ENCODE measurements at regions not wholly inside any gene's neighbourhood (a gene's known extent, or its start where the extent isn't known, plus 50 kb on each side); places are given as distances from the start of the nearest gene placed in this dataset.

GRCh38 chr3:88758676-88759075, 348.7 kb upstream of the EPHA3 start:
- CTCF ChIA-PET (ENCODE audit: partially characterized antibody) = no interaction called here
- DNase-seq (ENCODE audit: low read depth in 1 of 2, low spot score in 2 of 2) = no peak
- no peak overlapping the region for H3K23ac ChIP-seq (ENCODE audit: insufficient read length)
- 100% methylated on average over 1 of the region's 1 CpG; no CpG with 5 or more reads in 1 of the 2 experiments for WGBS, 2 experiments (ENCODE audit: extremely low coverage in 1 of 2, insufficient coverage in 1 of 2, insufficient read length in 1 of 2, insufficient replicate concordance in 2 of 2, low coverage in 1 of 2, low lambda C conversion rate in 2 of 2, missing lambda C conversion rate in 1 of 2)
- no peaks in the 10 kb centered on the region for H3K4me1 ChIP-seq (replicated peaks in 1 of 4; ENCODE audit: control insufficient read depth in 3 of 4, insufficient read depth in 4 of 4, low read length in 3 of 4)
- no peaks in the 10 kb centered on the region for H4K20me1 ChIP-seq (replicated peaks in 1 of 2; ENCODE audit: control insufficient read depth in 1 of 2, insufficient read depth in 2 of 2, low read length in 2 of 2)
- H3K4me2 ChIP-seq (ENCODE audit: insufficient read depth in 1 of 2, low read depth in 2 of 2, low read length in 2 of 2) = no peak overlapping the region
- H3K18ac ChIP-seq (ENCODE audit: extremely low read depth, low read length) = no peak overlapping the region
- POLR2A ChIA-PET (ENCODE audit: partially characterized antibody) = no interaction called here
- no peak overlapping the region for H4K8ac ChIP-seq (ENCODE audit: extremely low read depth, insufficient read depth, low read length)
- no peak overlapping the region for H3K9ac ChIP-seq (replicated peaks in 1 of 4; ENCODE audit: extremely low read depth in 1 of 4, low read depth in 3 of 4, low read length in 3 of 4)
- no peaks in the 10 kb centered on the region for H3K23me2 ChIP-seq (ENCODE audit: low read depth, low read length)
- no peak overlapping the region for H3K27ac ChIP-seq (ENCODE audit: low read depth, low read length)
- H3K79me1 ChIP-seq (ENCODE audit: low read depth, low read length) = no peaks in the 10 kb centered on the region
- H2BK15ac ChIP-seq (ENCODE audit: low read length) = no peak overlapping the region
- FAIRE-seq = no peak
- no peak overlapping the region for H2AFZ ChIP-seq (ENCODE audit: low read length)
- no peak overlapping the region for H3K4ac ChIP-seq (replicated peaks; ENCODE audit: insufficient read length, low read depth, low read length)
- no peaks in the 10 kb centered on the region for H3K79me2 ChIP-seq (ENCODE audit: control insufficient read depth in 1 of 2, insufficient read depth in 2 of 2, low read length in 2 of 2)
- no peaks in the 10 kb centered on the region for H3K36me3 ChIP-seq (ENCODE audit: control insufficient read depth in 2 of 4, insufficient read depth in 4 of 4, low read length in 3 of 4)
- no peaks in the 10 kb centered on the region for H3K9me3 ChIP-seq (ENCODE audit: insufficient read depth in 2 of 2, low read depth in 1 of 2, low read length in 1 of 2)
- no peak overlapping the region for H2BK120ac ChIP-seq (replicated peaks; ENCODE audit: low read depth, low read length)
- no peak overlapping the region for H3K56ac ChIP-seq (replicated peaks; ENCODE audit: insufficient read length, low read depth, low read length)
- no peak overlapping the region for H3K4me3 ChIP-seq (ENCODE audit: extremely low read depth in 1 of 4, insufficient read depth in 2 of 4, low read depth in 3 of 4, low read length in 4 of 4)
- no peak overlapping the region for H2BK12ac ChIP-seq (ENCODE audit: low read depth, low read length)
- H2BK20ac ChIP-seq (ENCODE audit: low read length) = no peak overlapping the region
- no peak overlapping the region for H3K14ac ChIP-seq (ENCODE audit: insufficient read length)
- H4K5ac ChIP-seq (ENCODE audit: insufficient read length, low read depth, low read length) = no peak overlapping the region
- H4K91ac ChIP-seq (replicated peaks; ENCODE audit: insufficient read length, low read length) = no peak overlapping the region
- no peak overlapping the region for H2BK5ac ChIP-seq (ENCODE audit: low read depth, low read length)
- H3K27me3 ChIP-seq (replicated peaks in 1 of 4; ENCODE audit: control insufficient read depth in 3 of 4, extremely low read depth in 1 of 4, insufficient read depth in 3 of 4, low read length in 3 of 4) = no peaks in the 10 kb centered on the region
- no peak overlapping the region for H2AK5ac ChIP-seq (ENCODE audit: low read depth, low read length)
- TF ChIP-seq BACH1 (IDR thresholded peaks at IDR 0.05; ENCODE audit: low read length) (no peak), TAF7 (optimal IDR thresholded peaks at IDR 0.05; ENCODE audit: borderline replicate concordance, low read depth, low read length) (no peak), GTF2F1 (IDR thresholded peaks at IDR 0.05; ENCODE audit: borderline replicate concordance, low read depth, low read length) (no peak), RAD21 (IDR thresholded peaks at IDR 0.05 in 1 of 2, conservative IDR thresholded peaks at IDR 0.05 in 1 of 2; ENCODE audit: low read depth in 2 of 2, low read length in 2 of 2) (no peak), SP1 (IDR thresholded peaks at IDR 0.05; ENCODE audit: low read depth, low read length) (no peak), SIX5 (IDR thresholded peaks at IDR 0.05; ENCODE audit: low read depth, low read length) (no peak), CEBPB (IDR thresholded peaks at IDR 0.05; ENCODE audit: low read depth, low read length) (no peak), KDM1A (IDR thresholded peaks at IDR 0.05; ENCODE audit: borderline replicate concordance, low read length) (no peak), RXRA (IDR thresholded peaks at IDR 0.05; ENCODE audit: insufficient read depth, low read depth, low read length) (no peak), EGR1 (IDR thresholded peaks at IDR 0.05; ENCODE audit: borderline replicate concordance, low read depth, low read length) (no peak), POLR2A (IDR thresholded peaks at IDR 0.05; ENCODE audit: control extremely low read depth in 1 of 2, low read depth in 2 of 2, low read length in 2 of 2) (no peak), EP300 (IDR thresholded peaks at IDR 0.05; ENCODE audit: borderline replicate concordance in 1 of 2, low read depth in 2 of 2, low read length in 2 of 2) (no peak), BRCA1 (IDR thresholded peaks at IDR 0.05; ENCODE audit: low read depth, low read length) (no peak), TEAD4 (IDR thresholded peaks at IDR 0.05; ENCODE audit: low read depth, low read length) (no peak)

All from H1 (cell line).